Lung (tissue), 11 donors: ENCODE measurements at regions not wholly inside any gene's neighbourhood (a gene's known extent, or its start where the extent isn't known, plus 50 kb on each side); places are given as distances from the start of the nearest gene placed in this dataset.

Source experiments
- ATAC-seq: fragments of 200-7000 bp; cut with Tn5 transposase; one replicate; pipeline ENCODE4 v1.9.1; 2020; ENCODE audit warnings: moderate number of reproducible peaks; ENCODE audit not compliant: insufficient read depth, low FRiP score
- DNase-seq, 3 donors: peaks; one replicate each; pipeline ENCODE4 v3.0.0-alpha.2; 2013 to 2017
- H3K27ac ChIP-seq, 2 donors: one replicate each; pipeline ENCODE4 v1.5.1; 2013; ENCODE audit warnings: mild to moderate bottlenecking in 2 of 2, moderate library complexity in 2 of 2, control low read depth in 1 of 2, inconsistent platforms in 1 of 2, low read depth in 1 of 2, low read length in 1 of 2
- H3K27me3 ChIP-seq, 3 donors: one replicate each; pipeline ENCODE4 v1.5.1; 2013; ENCODE audit warnings: low read length in 2 of 3; ENCODE audit not compliant: control insufficient read depth in 3 of 3, insufficient read depth in 3 of 3
- H3K36me3 ChIP-seq, 4 donors: one replicate each; pipeline ENCODE4 v1.5.1; 2013; ENCODE audit warnings: low read length in 4 of 4, mild to moderate bottlenecking in 1 of 4, moderate library complexity in 1 of 4; ENCODE audit not compliant: control insufficient read depth in 4 of 4, insufficient read depth in 4 of 4
- H3K4me1 ChIP-seq, 5 donors: one replicate each; pipeline ENCODE4 v1.5.1; 2013; ENCODE audit warnings: low read length in 5 of 5, mild to moderate bottlenecking in 2 of 5, moderate library complexity in 1 of 5; ENCODE audit not compliant: control insufficient read depth in 5 of 5, insufficient read depth in 5 of 5
- H3K4me3 ChIP-seq: one replicate; pipeline ENCODE4 v1.5.1; 2013; ENCODE audit warnings: mild to moderate bottlenecking, control low read depth, moderate library complexity
- H3K9ac ChIP-seq, 2 donors: one replicate each; pipeline ENCODE4 v1.5.1; 2013; ENCODE audit warnings: low read length in 2 of 2, control low read depth in 1 of 2; ENCODE audit not compliant: insufficient read depth in 1 of 2
- H3K9me3 ChIP-seq, 4 donors: one replicate each; pipeline ENCODE4 v1.5.1; 2013; ENCODE audit warnings: low read length in 3 of 4, mild to moderate bottlenecking in 1 of 4, moderate library complexity in 1 of 4; ENCODE audit not compliant: control insufficient read depth in 4 of 4, insufficient read depth in 3 of 4
- CTCF ChIP-seq: IDR thresholded peaks from 2 replicates; pipeline ENCODE4 v1.5.1; 2012; ENCODE audit warnings: mild to moderate bottlenecking; ENCODE audit errors: control extremely low read depth, extremely low read depth
- WGBS, 2 donors: extraction: QIAGEN DNeasy Blood & Tissue Kit; methylation state at CpG; one replicate each; pipeline ENCODE4 v1.1.7; 2013; 5-methylcytosine and 5-hydroxymethylcytosine counted together
- donor health status: control.
- donor health status: control.
- donor health status: Bipolar disorder and iron deficiency.
- donor health status: healthy.
- donor health status: DM: yes; HTN: yes; CAD: no.

- ATAC-seq: no peak
- 92 to 96% methylated on average over 7 of the region's 7 CpGs for WGBS, 2 donors
These were observed 145.5 kb upstream of the MAP1B start for GRCh38 chr5:71961786-71962185.

GRCh38 chr5:71969460-71969859 lies 137.8 kb upstream of the MAP1B start:
- no peak overlapping the region for H3K27ac ChIP-seq
- DNase-seq: no peak
- H3K9ac ChIP-seq: no peak overlapping the region
- no peaks in the 10 kb centered on the region for H3K36me3 ChIP-seq
- no peak for ATAC-seq
- no peaks in the 10 kb centered on the region for H3K27me3 ChIP-seq
- peaks cover 0 to 6% (median 0%) of the 10 kb centered on the region in 5 donors for H3K4me1 ChIP-seq
- no peak for TF ChIP-seq CTCF
- H3K9me3 ChIP-seq: no peaks in the 10 kb centered on the region
- 79 to 86% methylated on average over 2 of the region's 2 CpGs for WGBS, 2 donors
- no peak overlapping the region for H3K4me3 ChIP-seq

More at GRCh38 chr5:71961786-71962185, 145.5 kb upstream of the MAP1B start:
- TF ChIP-seq CTCF: no peak
- Histone ChIP-seq H3K9ac (no peak overlapping the region), H3K4me1 (peaks cover 0 to 10% (median 2%) of the 10 kb centered on the region in 5 donors), H3K36me3 (no peaks in the 10 kb centered on the region), H3K4me3 (no peak overlapping the region), H3K9me3 (no peaks in the 10 kb centered on the region), H3K27ac (no peak overlapping the region), H3K27me3 (no peaks in the 10 kb centered on the region)
- no peak for DNase-seq

- Histone ChIP-seq H3K27me3 (no peaks in the 10 kb centered on the region), H3K36me3 (no peaks in the 10 kb centered on the region), H3K9ac (no peak overlapping the region), H3K4me3 (no peak overlapping the region), H3K4me1 (peaks cover 0 to 8% (median 0%) of the 10 kb centered on the region in 5 donors), H3K27ac (no peak overlapping the region), H3K9me3 (no peaks in the 10 kb centered on the region)
- 83 to 92% methylated on average over 2 of the region's 2 CpGs for WGBS, 2 donors
- DNase-seq (no peak), ATAC-seq (no peak)
- no peak for TF ChIP-seq CTCF
These were observed 135.4 kb upstream of the MAP1B start for GRCh38 chr5:71971862-71972261.

DNA sequence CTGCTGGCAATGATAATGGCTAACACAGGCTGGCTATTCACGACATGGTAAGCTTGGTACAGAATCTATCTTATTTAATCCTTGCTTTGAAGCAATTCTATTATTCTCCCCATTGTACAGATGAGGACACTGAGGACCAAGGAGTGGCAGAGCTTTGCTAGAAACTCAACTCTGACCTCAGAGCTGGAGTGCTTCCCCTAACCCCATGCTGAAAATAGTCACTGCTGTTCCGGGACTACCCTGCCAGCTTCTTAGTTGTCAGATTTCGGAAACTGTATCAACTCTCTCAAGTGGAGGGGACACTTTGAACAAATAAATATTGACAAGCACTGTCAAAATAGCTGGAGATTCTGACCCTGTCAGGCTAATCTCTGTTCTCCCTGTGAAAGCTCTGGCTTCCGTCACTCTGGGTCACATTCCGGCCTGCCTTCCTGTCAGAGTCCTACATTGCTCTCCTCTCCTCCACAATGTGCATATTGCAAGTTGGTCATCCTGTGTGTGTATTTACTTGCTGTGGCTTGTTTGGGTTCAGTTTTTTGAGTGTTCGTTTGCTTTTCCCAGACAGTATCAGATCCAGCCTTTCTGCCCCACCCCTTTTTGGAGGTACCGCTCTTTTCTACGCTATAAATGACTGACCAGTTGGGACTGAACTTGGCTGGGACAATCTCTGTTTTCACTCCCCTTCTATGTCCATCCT lies 134.3 kb upstream of the MAP1B start:
- no peak for TF ChIP-seq CTCF
- ATAC-seq (no peak), DNase-seq (no peak)
- Histone ChIP-seq H3K9ac (no peak overlapping the region), H3K9me3 (no peaks in the 10 kb centered on the region), H3K4me1 (peaks cover 0 to 8% (median 0%) of the 10 kb centered on the region in 5 donors), H3K27me3 (no peaks in the 10 kb centered on the region), H3K36me3 (no peaks in the 10 kb centered on the region), H3K27ac (no peak overlapping the region), H3K4me3 (no peak overlapping the region)
- 84 to 89% methylated on average over 8 of the region's 8 CpGs for WGBS, 2 donors
